ENCODE measurements at regions not wholly inside any gene's neighbourhood (a gene's known extent, or its start where the extent isn't known, plus 50 kb on each side); places are given as distances from the start of the nearest gene placed in this dataset.

- TF ChIP-seq EZH2 (IDR thresholded peaks at IDR 0.05; ENCODE audit: insufficient read depth, poor library complexity, severe bottlenecking) (no peak), EZH2phosphoT487 (IDR thresholded peaks at IDR 0.05; ENCODE audit: insufficient read depth, low read depth) (no peak)
Measured at GRCh38 chr6:119539066-119539746, 189.6 kb upstream of the MAN1A1 start.
